Adrenal gland (tissue), 5 donors: ENCODE measurements at regions not wholly inside any gene's neighbourhood (a gene's known extent, or its start where the extent isn't known, plus 50 kb on each side); places are given as distances from the start of the nearest gene placed in this dataset.

Experiments
- POLR2A ChIP-seq, 2 donors: fragments of 450-650 bp; IDR thresholded peaks; one replicate each; pipeline ENCODE4 v1.6.1; 2017; ENCODE audit warnings: antibody characterized with exemption in 2 of 2, mild to moderate bottlenecking in 2 of 2, moderate library complexity in 1 of 2
- TF ChIP-seq, protein P1 (sequence below), 6 experiments: fragments of 450-650 bp in 4 of 6; fragments of 200-600 bp in 2 of 6; sonication (generic) in 1 of 6; IDR thresholded peaks; 1 replicate in 5 of 6; 2 replicates in 1 of 6; pipeline versions ENCODE4 v1.5.1 to v1.8.0; 2016 to 2021; ENCODE audit warnings: antibody characterized with exemption in 6 of 6, mild to moderate bottlenecking in 2 of 6, moderate library complexity in 1 of 6
- donor health status: DM: no; HTN: no; CAD: no.

DNA sequence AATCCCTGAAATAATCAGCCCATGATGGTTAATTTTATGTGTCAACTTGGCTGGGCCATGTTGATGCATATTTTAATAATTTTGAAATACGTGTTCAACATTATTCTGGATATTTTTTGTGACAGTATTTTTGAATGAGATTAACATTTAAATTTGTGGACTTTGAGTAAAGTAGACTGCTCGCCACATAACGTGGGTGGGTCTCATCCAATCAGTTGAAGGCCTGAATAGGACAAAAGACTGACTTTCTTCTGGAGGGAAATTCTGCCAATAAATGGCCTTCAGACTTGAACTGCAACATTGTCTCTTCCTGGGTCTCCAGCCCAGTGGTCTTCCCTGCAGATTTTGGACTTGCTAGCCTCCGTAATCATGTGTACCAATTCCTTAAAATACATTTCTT, 53.6 kb upstream of the BICC1 start:
- TF ChIP-seq POLR2A (IDR thresholded peaks at IDR 0.05), result no peak
- TF ChIP-seq, protein P1, sequence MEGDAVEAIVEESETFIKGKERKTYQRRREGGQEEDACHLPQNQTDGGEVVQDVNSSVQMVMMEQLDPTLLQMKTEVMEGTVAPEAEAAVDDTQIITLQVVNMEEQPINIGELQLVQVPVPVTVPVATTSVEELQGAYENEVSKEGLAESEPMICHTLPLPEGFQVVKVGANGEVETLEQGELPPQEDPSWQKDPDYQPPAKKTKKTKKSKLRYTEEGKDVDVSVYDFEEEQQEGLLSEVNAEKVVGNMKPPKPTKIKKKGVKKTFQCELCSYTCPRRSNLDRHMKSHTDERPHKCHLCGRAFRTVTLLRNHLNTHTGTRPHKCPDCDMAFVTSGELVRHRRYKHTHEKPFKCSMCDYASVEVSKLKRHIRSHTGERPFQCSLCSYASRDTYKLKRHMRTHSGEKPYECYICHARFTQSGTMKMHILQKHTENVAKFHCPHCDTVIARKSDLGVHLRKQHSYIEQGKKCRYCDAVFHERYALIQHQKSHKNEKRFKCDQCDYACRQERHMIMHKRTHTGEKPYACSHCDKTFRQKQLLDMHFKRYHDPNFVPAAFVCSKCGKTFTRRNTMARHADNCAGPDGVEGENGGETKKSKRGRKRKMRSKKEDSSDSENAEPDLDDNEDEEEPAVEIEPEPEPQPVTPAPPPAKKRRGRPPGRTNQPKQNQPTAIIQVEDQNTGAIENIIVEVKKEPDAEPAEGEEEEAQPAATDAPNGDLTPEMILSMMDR (IDR thresholded peaks at IDR 0.05), result no peak
